ENCODE measurements at regions not wholly inside any gene's neighbourhood (a gene's known extent, or its start where the extent isn't known, plus 50 kb on each side); places are given as distances from the start of the nearest gene placed in this dataset.

DNA sequence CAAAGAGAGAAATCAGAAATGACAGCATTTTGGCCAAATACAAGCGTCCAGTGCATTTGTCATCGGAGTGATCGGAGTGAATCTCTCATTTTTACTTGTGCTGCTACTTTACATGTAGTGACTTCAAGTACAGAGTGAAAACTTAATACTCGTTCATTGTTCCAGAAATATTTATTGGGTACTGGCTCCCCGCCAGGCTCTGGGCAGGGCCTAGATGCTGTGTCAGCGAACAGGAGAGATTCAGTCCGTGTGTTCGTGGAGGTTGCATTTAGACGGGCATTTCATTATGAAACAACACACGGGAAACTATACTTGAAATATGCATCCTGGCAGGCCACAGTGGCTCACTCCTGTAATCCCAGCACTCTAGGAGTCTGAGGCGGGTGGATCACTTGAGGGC is 727.2 kb upstream of the RBFOX1 start:
- Histone ChIP-seq H3K36me3 (no peaks in the 10 kb centered on the region), H3K27me3 (replicated peaks in 1 of 7) (no peaks in the 10 kb centered on the region), H3K9me3 (no peaks in the 10 kb centered on the region), H3K27ac (no peak overlapping the region), H3K4me1 (no peaks in the 10 kb centered on the region), H3K4me3 (no peak overlapping the region)
- 82 to 91% (median 84%) methylated on average over 11 of the region's 11 CpGs for WGBS, 5 donors
- intact Hi-C loops (cut with DNase I; ENCODE audit: low total_unique reads), result no loop called here
- TF ChIP-seq, protein P1, sequence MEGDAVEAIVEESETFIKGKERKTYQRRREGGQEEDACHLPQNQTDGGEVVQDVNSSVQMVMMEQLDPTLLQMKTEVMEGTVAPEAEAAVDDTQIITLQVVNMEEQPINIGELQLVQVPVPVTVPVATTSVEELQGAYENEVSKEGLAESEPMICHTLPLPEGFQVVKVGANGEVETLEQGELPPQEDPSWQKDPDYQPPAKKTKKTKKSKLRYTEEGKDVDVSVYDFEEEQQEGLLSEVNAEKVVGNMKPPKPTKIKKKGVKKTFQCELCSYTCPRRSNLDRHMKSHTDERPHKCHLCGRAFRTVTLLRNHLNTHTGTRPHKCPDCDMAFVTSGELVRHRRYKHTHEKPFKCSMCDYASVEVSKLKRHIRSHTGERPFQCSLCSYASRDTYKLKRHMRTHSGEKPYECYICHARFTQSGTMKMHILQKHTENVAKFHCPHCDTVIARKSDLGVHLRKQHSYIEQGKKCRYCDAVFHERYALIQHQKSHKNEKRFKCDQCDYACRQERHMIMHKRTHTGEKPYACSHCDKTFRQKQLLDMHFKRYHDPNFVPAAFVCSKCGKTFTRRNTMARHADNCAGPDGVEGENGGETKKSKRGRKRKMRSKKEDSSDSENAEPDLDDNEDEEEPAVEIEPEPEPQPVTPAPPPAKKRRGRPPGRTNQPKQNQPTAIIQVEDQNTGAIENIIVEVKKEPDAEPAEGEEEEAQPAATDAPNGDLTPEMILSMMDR (IDR thresholded peaks at IDR 0.05 in 8 of 11, conservative IDR thresholded peaks at IDR 0.05 in 3 of 11), result no peak
- TF ChIP-seq POLR2A (IDR thresholded peaks at IDR 0.05) (no peak), POLR2AphosphoS5 (IDR thresholded peaks at IDR 0.05) (no peak)
- DNase-seq, result no peak

DNA sequence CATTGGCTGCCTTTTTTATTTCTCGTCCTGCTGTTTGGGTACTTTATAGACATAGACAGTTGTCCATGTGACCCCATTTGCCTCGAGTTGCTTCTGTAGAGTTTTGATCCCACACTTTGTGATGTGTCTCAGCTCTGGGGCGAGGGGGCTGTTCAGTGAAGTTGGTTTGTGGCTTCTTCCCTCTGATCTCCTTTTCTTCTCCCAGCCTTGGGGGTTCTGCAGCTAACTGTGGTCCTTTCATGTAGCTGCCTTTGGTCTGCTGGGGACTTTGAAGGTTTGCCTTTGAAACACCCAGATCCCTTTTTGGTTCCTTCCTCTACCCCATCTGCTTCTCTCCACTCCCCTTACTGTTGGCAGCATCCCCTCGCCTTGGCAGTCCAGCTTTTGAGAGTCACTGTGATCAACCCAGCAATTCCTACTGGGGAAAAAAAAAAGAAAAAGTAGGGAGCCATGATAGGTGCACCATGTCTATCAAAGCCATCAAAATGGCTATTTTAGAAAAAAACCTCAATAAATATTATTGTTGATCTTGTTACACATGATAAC is 728.8 kb upstream of the RBFOX1 start:
- WGBS, 5 donors, result 39 to 61% (median 47%) methylated on average over 4 of the region's 4 CpGs
- DNase-seq, result no peak
- no peaks in the 10 kb centered on the region for H3K4me1 ChIP-seq

DNA sequence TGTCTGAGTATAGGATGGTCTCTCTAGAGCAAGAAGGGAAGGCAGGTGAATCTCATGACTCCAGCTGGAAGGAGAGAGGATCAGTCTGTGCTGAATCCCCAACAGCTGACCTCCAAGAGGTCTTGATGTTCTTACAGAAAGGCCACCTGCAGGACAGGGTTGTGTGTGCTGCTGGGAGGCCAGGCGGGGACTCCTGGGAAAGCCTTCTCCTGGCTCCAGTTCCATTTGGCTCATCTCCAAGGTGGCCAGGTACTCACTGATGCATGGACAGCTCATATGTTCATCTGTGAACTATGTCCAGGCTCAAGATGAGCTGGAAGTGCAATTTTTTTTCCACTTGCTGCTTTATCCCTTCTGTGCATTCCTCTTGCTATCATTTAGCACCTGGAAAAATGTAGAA is 730.2 kb upstream of the RBFOX1 start:
- Histone ChIP-seq H3K27ac (no peak overlapping the region), H3K36me3 (no peaks in the 10 kb centered on the region), H3K4me1 (no peaks in the 10 kb centered on the region), H3K4me3 (no peak overlapping the region), H3K27me3 (replicated peaks in 1 of 7) (no peaks in the 10 kb centered on the region), H3K9me3 (no peaks in the 10 kb centered on the region)
- intact Hi-C loops (cut with DNase I; ENCODE audit: low total_unique reads), result no loop called here
- TF ChIP-seq POLR2AphosphoS5 (IDR thresholded peaks at IDR 0.05) (no peak), POLR2A (IDR thresholded peaks at IDR 0.05) (no peak)
- TF ChIP-seq, protein P1 (IDR thresholded peaks at IDR 0.05 in 8 of 11, conservative IDR thresholded peaks at IDR 0.05 in 3 of 11), result no peak
- WGBS, 5 donors, result 68 to 100% (median 90%) methylated on average over 1 of the region's 1 CpG
- DNase-seq, result no peak

More for the DNA sequence above, 728.8 kb upstream of the RBFOX1 start:
- Histone ChIP-seq H3K36me3 (no peaks in the 10 kb centered on the region), H3K4me3 (no peak overlapping the region), H3K27ac (no peak overlapping the region), H3K27me3 (replicated peaks in 1 of 7) (no peaks in the 10 kb centered on the region), H3K9me3 (no peaks in the 10 kb centered on the region)
- intact Hi-C loops (cut with DNase I; ENCODE audit: low total_unique reads), result no loop called here
- TF ChIP-seq, protein P1 (IDR thresholded peaks at IDR 0.05 in 8 of 11, conservative IDR thresholded peaks at IDR 0.05 in 3 of 11), result no peak
- TF ChIP-seq POLR2A (IDR thresholded peaks at IDR 0.05) (no peak), POLR2AphosphoS5 (IDR thresholded peaks at IDR 0.05) (no peak)

DNA sequence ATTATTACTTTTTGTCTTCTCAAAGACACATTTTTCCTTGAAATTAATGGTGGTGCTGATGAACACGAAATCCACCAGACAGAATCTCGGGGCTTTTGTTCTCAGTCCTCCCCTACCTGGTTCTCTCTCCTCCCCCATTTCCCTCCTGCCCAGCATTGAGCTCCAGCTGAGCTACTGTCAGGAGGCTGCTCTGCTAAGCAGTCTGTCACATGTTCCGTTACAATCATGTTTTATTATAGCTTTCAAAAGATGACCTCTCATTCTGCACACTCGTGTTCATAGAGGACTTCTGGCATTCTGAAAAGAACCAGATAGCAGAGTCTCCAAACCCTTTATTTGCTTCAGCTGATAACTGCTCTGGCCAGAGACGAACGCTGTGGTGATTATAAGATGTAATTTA is 732.5 kb upstream of the RBFOX1 start:
- Histone ChIP-seq H3K27me3 (replicated peaks in 1 of 7) (no peaks in the 10 kb centered on the region), H3K27ac (no peak overlapping the region), H3K36me3 (no peaks in the 10 kb centered on the region), H3K9me3 (no peaks in the 10 kb centered on the region), H3K4me3 (no peak overlapping the region), H3K4me1 (no peaks in the 10 kb centered on the region)
- no peak for DNase-seq
- intact Hi-C loops (cut with DNase I; ENCODE audit: low total_unique reads), result no loop called here
- WGBS, 5 donors, result 47 to 54% (median 48%) methylated on average over 6 of the region's 6 CpGs
- TF ChIP-seq, protein P1 (IDR thresholded peaks at IDR 0.05 in 8 of 11, conservative IDR thresholded peaks at IDR 0.05 in 3 of 11), result no peak
- TF ChIP-seq POLR2AphosphoS5 (IDR thresholded peaks at IDR 0.05) (no peak), POLR2A (IDR thresholded peaks at IDR 0.05) (no peak)
